ENCODE measurements at regions not wholly inside any gene's neighbourhood (a gene's known extent, or its start where the extent isn't known, plus 50 kb on each side); places are given as distances from the start of the nearest gene placed in this dataset.

- Histone ChIP-seq H4K8ac (replicated peaks; ENCODE audit: insufficient read length, low read depth, low read length) (no peak overlapping the region), H3K4me1 (ENCODE audit: insufficient read depth, low read length) (no peaks in the 10 kb centered on the region; the same call in 1 of the 2 replicates), H3K23me2 (ENCODE audit: insufficient read length, low read depth, low read length, poor library complexity, severe bottlenecking) (no peaks in the 10 kb centered on the region), H3K4me2 (ENCODE audit: insufficient read depth, insufficient read length, low read length) (no peak overlapping the region), H3K27ac (ENCODE audit: insufficient read length, low read depth, low read length) (no peak overlapping the region), H3K18ac (ENCODE audit: insufficient read length, low read depth, low read length) (no peak overlapping the region), H3K79me1 (ENCODE audit: insufficient read depth, low read depth, low read length, poor library complexity, severe bottlenecking) (no peaks in the 10 kb centered on the region), H3K23ac (ENCODE audit: insufficient read length, low read depth, low read length) (no peak overlapping the region), H3K9me3 (ENCODE audit: control insufficient read depth, low read depth, low read length) (no peaks in the 10 kb centered on the region), H2AFZ (ENCODE audit: low read length) (no peak overlapping the region), H2AK5ac (ENCODE audit: insufficient read length, low read length) (no peak overlapping the region), H2BK15ac (ENCODE audit: low read depth, low read length) (no peak overlapping the region), H3K27me3 (ENCODE audit: insufficient read depth, low read length) (no peaks in the 10 kb centered on the region), H3K9ac (ENCODE audit: extremely low read depth, insufficient read length, low read length) (no peak overlapping the region), H4K91ac (ENCODE audit: insufficient read length, low read depth, low read length) (no peak overlapping the region), H2BK20ac (ENCODE audit: low read depth, low read length, poor library complexity, severe bottlenecking) (no peak overlapping the region), H4K20me1 (ENCODE audit: control insufficient read depth, insufficient read depth, insufficient read length) (no peaks in the 10 kb centered on the region), H3K79me2 (ENCODE audit: insufficient read depth, low read length) (no peaks in the 10 kb centered on the region), H4K5ac (ENCODE audit: insufficient read length, low read depth, low read length) (no peak overlapping the region), H3T11ph (ENCODE audit: low read length) (no peak overlapping the region), H2BK120ac (ENCODE audit: low read depth, low read length, poor library complexity, severe bottlenecking) (no peak overlapping the region), H3K4ac (ENCODE audit: low read depth, low read length) (no peak overlapping the region), H3K14ac (ENCODE audit: insufficient read depth, low read length) (no peak overlapping the region), H2BK12ac (ENCODE audit: insufficient read length, low read depth, low read length) (no peak overlapping the region), H3K56ac (ENCODE audit: insufficient read length, low read depth, low read length) (no peak overlapping the region), H2BK5ac (ENCODE audit: insufficient read length, low read length) (no peak overlapping the region)
- no peaks in the 10 kb centered on the region for H3K27me3 Mint-ChIP-seq (ENCODE audit: low read depth)
- H3K4me1 Mint-ChIP-seq, result no peaks in the 10 kb centered on the region
- WGBS (ENCODE audit: extremely low coverage, insufficient read length, low lambda C conversion rate), result no CpG with 5 or more reads among the region's 4 CpGs
- TF ChIP-seq CTCF (conservative IDR thresholded peaks at IDR 0.05), result no peak
- no peaks in the 10 kb centered on the region for H3K36me3 Mint-ChIP-seq (ENCODE audit: insufficient read depth in 1 of 3, low read depth in 3 of 3)
- no peak overlapping the region for H3K27ac Mint-ChIP-seq
- H3K4me3 Mint-ChIP-seq, result no peak overlapping the region
- no peak for DNase-seq
- no peaks in the 10 kb centered on the region for H3K9me3 Mint-ChIP-seq
Observed at GRCh38 chr13:107644136-107644535, 571.2 kb downstream of the LIG4 start.

Measured in H9 (cell line).